ENCODE measurements at regions not wholly inside any gene's neighbourhood (a gene's known extent, or its start where the extent isn't known, plus 50 kb on each side); places are given as distances from the start of the nearest gene placed in this dataset.

DNA sequence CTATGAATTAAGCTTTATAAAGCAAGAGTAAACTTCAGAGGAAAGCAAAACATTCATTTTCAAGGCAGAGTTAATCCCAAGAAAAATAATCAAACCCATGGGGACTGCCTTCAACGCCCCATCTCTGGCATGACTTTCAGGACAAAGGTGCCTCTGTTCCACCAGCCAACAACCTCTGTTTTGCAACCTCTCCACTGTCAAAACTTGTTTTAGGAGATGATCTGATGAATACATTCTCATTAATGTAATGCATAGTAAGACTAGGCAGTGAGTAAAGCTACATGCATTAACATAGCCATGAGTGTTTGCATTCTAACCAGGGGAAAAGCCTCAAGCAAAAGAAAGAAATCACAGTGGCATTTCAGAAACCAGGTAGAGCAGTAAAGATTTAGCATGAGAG lies 357.0 kb downstream of the FBXO15 start:
- WGBS = 42% methylated on average over 1 of the region's 1 CpG
- H3K9ac ChIP-seq (ENCODE audit: low read depth in 1 of 2, low read length in 2 of 2) = no peak overlapping the region
- no peaks in the 10 kb centered on the region for H3K9me3 ChIP-seq (ENCODE audit: control insufficient read depth in 4 of 4, low read length in 3 of 4)
- no peaks in the 10 kb centered on the region for H3K36me3 ChIP-seq (ENCODE audit: control insufficient read depth in 4 of 4, insufficient read depth in 3 of 4, low read depth in 1 of 4, low read length in 3 of 4)
- H3K4me1 ChIP-seq (ENCODE audit: control insufficient read depth in 4 of 4, insufficient read depth in 4 of 4, low read length in 3 of 4) = no peaks in the 10 kb centered on the region
- no peak overlapping the region for H3K4me3 ChIP-seq (ENCODE audit: low read depth in 1 of 3, low read length in 3 of 3)
- no peak overlapping the region for H3K27ac ChIP-seq (ENCODE audit: low read depth in 1 of 2, low read length in 2 of 2)
- no peak for DNase-seq (ENCODE audit: low spot score)
- H3K27me3 ChIP-seq (ENCODE audit: control insufficient read depth in 4 of 4, insufficient read depth in 4 of 4, low read length in 3 of 4) = no peaks in the 10 kb centered on the region
- no peak for TF ChIP-seq YY1 (IDR thresholded peaks at IDR 0.05)

DNA sequence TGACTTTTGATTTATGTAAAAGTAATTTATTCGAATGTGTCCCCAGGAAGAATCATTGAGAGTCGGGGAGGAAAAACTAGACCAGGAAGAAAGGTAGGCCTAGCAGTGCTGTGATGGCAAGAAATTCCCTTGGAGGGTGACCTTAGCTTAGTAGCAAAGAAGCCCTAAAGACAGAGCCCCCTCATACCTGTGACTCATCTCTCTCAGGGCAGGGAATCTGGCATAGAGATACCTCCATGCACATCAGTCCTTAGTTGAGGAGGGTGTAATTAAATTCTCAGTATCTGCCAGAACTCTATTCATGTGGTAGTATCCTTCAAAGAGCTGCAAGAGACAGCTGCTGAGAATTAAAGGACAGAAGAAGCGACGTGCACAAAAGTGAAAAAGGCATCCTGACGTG lies 360.3 kb downstream of the FBXO15 start:
- Histone ChIP-seq H3K4me3 (ENCODE audit: low read depth in 1 of 3, low read length in 3 of 3) (no peak overlapping the region), H3K4me1 (ENCODE audit: control insufficient read depth in 4 of 4, insufficient read depth in 4 of 4, low read length in 3 of 4) (no peaks in the 10 kb centered on the region), H3K36me3 (ENCODE audit: control insufficient read depth in 4 of 4, insufficient read depth in 3 of 4, low read depth in 1 of 4, low read length in 3 of 4) (no peaks in the 10 kb centered on the region), H3K27me3 (ENCODE audit: control insufficient read depth in 4 of 4, insufficient read depth in 4 of 4, low read length in 3 of 4) (no peaks in the 10 kb centered on the region), H3K27ac (ENCODE audit: low read depth in 1 of 2, low read length in 2 of 2) (no peak overlapping the region), H3K9ac (ENCODE audit: low read depth in 1 of 2, low read length in 2 of 2) (no peak overlapping the region), H3K9me3 (ENCODE audit: control insufficient read depth in 4 of 4, low read length in 3 of 4) (no peaks in the 10 kb centered on the region)
- no peak for DNase-seq (ENCODE audit: low spot score)
- WGBS = 74% methylated on average over 5 of the region's 5 CpGs
- TF ChIP-seq RXRA (IDR thresholded peaks at IDR 0.05) (no peak), NR2F2 (IDR thresholded peaks at IDR 0.05) (no peak)
- TF ChIP-seq, protein P1, sequence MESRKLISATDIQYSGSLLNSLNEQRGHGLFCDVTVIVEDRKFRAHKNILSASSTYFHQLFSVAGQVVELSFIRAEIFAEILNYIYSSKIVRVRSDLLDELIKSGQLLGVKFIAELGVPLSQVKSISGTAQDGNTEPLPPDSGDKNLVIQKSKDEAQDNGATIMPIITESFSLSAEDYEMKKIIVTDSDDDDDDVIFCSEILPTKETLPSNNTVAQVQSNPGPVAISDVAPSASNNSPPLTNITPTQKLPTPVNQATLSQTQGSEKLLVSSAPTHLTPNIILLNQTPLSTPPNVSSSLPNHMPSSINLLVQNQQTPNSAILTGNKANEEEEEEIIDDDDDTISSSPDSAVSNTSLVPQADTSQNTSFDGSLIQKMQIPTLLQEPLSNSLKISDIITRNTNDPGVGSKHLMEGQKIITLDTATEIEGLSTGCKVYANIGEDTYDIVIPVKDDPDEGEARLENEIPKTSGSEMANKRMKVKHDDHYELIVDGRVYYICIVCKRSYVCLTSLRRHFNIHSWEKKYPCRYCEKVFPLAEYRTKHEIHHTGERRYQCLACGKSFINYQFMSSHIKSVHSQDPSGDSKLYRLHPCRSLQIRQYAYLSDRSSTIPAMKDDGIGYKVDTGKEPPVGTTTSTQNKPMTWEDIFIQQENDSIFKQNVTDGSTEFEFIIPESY (IDR thresholded peaks at IDR 0.05) = no peak

DNA sequence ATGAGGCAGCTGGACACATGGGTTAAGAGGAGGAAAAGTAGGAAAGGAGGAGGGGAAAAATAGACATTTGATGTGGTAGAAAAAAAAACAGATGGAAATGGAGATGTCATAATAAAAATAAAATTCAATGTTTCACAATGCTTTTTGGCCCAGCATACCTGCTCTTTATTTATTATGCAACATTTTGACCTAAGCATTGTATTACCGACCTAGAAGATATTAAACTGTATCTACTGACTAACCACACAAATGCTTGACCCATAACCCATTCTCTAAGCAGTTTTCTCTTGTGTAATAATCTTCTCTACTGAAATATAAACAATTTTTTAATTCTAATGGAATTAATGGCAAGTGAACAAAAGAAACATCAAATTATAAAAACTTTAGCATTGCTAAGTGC lies 362.3 kb downstream of the FBXO15 start:
- no peak for TF ChIP-seq JUND (IDR thresholded peaks at IDR 0.05)
- no peak for TF ChIP-seq RXRA (IDR thresholded peaks at IDR 0.05)
- TF ChIP-seq, protein P2, sequence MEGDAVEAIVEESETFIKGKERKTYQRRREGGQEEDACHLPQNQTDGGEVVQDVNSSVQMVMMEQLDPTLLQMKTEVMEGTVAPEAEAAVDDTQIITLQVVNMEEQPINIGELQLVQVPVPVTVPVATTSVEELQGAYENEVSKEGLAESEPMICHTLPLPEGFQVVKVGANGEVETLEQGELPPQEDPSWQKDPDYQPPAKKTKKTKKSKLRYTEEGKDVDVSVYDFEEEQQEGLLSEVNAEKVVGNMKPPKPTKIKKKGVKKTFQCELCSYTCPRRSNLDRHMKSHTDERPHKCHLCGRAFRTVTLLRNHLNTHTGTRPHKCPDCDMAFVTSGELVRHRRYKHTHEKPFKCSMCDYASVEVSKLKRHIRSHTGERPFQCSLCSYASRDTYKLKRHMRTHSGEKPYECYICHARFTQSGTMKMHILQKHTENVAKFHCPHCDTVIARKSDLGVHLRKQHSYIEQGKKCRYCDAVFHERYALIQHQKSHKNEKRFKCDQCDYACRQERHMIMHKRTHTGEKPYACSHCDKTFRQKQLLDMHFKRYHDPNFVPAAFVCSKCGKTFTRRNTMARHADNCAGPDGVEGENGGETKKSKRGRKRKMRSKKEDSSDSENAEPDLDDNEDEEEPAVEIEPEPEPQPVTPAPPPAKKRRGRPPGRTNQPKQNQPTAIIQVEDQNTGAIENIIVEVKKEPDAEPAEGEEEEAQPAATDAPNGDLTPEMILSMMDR (IDR thresholded peaks at IDR 0.05; ENCODE audit: low read depth, low read length, missing input control) = no peak
- TF ChIP-seq TAF1 (conservative IDR thresholded peaks at IDR 0.05) = no peak
- TF ChIP-seq YY1 (IDR thresholded peaks at IDR 0.05) = no peak
- TF ChIP-seq, protein P3, sequence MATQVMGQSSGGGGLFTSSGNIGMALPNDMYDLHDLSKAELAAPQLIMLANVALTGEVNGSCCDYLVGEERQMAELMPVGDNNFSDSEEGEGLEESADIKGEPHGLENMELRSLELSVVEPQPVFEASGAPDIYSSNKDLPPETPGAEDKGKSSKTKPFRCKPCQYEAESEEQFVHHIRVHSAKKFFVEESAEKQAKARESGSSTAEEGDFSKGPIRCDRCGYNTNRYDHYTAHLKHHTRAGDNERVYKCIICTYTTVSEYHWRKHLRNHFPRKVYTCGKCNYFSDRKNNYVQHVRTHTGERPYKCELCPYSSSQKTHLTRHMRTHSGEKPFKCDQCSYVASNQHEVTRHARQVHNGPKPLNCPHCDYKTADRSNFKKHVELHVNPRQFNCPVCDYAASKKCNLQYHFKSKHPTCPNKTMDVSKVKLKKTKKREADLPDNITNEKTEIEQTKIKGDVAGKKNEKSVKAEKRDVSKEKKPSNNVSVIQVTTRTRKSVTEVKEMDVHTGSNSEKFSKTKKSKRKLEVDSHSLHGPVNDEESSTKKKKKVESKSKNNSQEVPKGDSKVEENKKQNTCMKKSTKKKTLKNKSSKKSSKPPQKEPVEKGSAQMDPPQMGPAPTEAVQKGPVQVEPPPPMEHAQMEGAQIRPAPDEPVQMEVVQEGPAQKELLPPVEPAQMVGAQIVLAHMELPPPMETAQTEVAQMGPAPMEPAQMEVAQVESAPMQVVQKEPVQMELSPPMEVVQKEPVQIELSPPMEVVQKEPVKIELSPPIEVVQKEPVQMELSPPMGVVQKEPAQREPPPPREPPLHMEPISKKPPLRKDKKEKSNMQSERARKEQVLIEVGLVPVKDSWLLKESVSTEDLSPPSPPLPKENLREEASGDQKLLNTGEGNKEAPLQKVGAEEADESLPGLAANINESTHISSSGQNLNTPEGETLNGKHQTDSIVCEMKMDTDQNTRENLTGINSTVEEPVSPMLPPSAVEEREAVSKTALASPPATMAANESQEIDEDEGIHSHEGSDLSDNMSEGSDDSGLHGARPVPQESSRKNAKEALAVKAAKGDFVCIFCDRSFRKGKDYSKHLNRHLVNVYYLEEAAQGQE (IDR thresholded peaks at IDR 0.05) = no peak
- no peak for TF ChIP-seq HNF4A (conservative IDR thresholded peaks at IDR 0.05)
- TF ChIP-seq, protein P1 (IDR thresholded peaks at IDR 0.05) = no peak
- TF ChIP-seq RAD21 (IDR thresholded peaks at IDR 0.05) = no peak
- no peak for TF ChIP-seq FOXA2 (IDR thresholded peaks at IDR 0.05)
- TF ChIP-seq, protein P4, sequence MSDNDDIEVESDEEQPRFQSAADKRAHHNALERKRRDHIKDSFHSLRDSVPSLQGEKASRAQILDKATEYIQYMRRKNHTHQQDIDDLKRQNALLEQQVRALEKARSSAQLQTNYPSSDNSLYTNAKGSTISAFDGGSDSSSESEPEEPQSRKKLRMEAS (IDR thresholded peaks at IDR 0.05) = no peak
- TF ChIP-seq SP1 (IDR thresholded peaks at IDR 0.05) = no peak
- no peak for TF ChIP-seq EGR1 (IDR thresholded peaks at IDR 0.05; ENCODE audit: low read depth in 2 of 2)
- TF ChIP-seq NR2F2 (IDR thresholded peaks at IDR 0.05) = no peak
- TF ChIP-seq, protein P5, sequence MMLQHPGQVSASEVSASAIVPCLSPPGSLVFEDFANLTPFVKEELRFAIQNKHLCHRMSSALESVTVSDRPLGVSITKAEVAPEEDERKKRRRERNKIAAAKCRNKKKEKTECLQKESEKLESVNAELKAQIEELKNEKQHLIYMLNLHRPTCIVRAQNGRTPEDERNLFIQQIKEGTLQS (IDR thresholded peaks at IDR 0.05) = no peak
- TF ChIP-seq HNF4G (IDR thresholded peaks at IDR 0.05) = no peak

More for the DNA sequence above, 362.3 kb downstream of the FBXO15 start:
- Histone ChIP-seq H3K9ac (ENCODE audit: low read depth in 1 of 2, low read length in 2 of 2) (no peak overlapping the region), H3K4me3 (ENCODE audit: low read depth in 1 of 3, low read length in 3 of 3) (no peak overlapping the region), H3K27ac (ENCODE audit: low read depth in 1 of 2, low read length in 2 of 2) (no peak overlapping the region), H3K27me3 (ENCODE audit: control insufficient read depth in 4 of 4, insufficient read depth in 4 of 4, low read length in 3 of 4) (no peaks in the 10 kb centered on the region), H3K4me1 (ENCODE audit: control insufficient read depth in 4 of 4, insufficient read depth in 4 of 4, low read length in 3 of 4) (no peaks in the 10 kb centered on the region), H3K36me3 (ENCODE audit: control insufficient read depth in 4 of 4, insufficient read depth in 3 of 4, low read depth in 1 of 4, low read length in 3 of 4) (no peaks in the 10 kb centered on the region), H3K9me3 (ENCODE audit: control insufficient read depth in 4 of 4, low read length in 3 of 4) (no peaks in the 10 kb centered on the region)
- WGBS = 59% methylated on average over 1 of the region's 1 CpG
- no peak for DNase-seq (ENCODE audit: low spot score)

Measured in liver (tissue), 8 donors.